ENCODE measurements at regions not wholly inside any gene's neighbourhood (a gene's known extent, or its start where the extent isn't known, plus 50 kb on each side); places are given as distances from the start of the nearest gene placed in this dataset.
"Not testable (repeated sequence)": the region's sequence is repeated elsewhere in the genome, so short reads cannot be mapped to it uniquely, and the experiment has no call there.

- not testable (repeated sequence) for TF ChIP-seq CTCF (IDR thresholded peaks at IDR 0.05; ENCODE audit: low read depth, low read length); POLR2A (IDR thresholded peaks at IDR 0.05; ENCODE audit: extremely low read depth, insufficient read length)
Observed at GRCh38 chr2:91526083-91526482, 2834.6 kb downstream of the RPIA start.

Data from NB4 (cell line).